MM.1S (cell line): ENCODE measurements at regions not wholly inside any gene's neighbourhood (a gene's known extent, or its start where the extent isn't known, plus 50 kb on each side); places are given as distances from the start of the nearest gene placed in this dataset.
"Not testable (repeated sequence)": the region's sequence is repeated elsewhere in the genome, so short reads cannot be mapped to it uniquely, and the experiment has no call there.

Source experiments
- DNase-seq: peaks from one replicate; pipeline ENCODE4 v3.0.0-alpha.2; 2015
- H2AFZ ChIP-seq: fragments of 300-600 bp; sonication (generic); 2 replicates; pipeline ENCODE4 v1.6.0; 2016; ENCODE audit warnings: antibody characterized with exemption, low read length
- H3F3A ChIP-seq: fragments of 300-600 bp; sonication (generic); 2 replicates; pipeline ENCODE4 v1.6.1; 2016; ENCODE audit warnings: mild to moderate bottlenecking, antibody characterized with exemption, low read length, moderate library complexity, mixed read lengths; ENCODE audit not compliant: insufficient read depth
- H3K27ac ChIP-seq: fragments of 300-600 bp; sonication (generic); 2 replicates; pipeline ENCODE4 v1.5.1; 2016; ENCODE audit warnings: mild to moderate bottlenecking, low read length
- H3K27me3 ChIP-seq: fragments of 300-600 bp; sonication (generic); replicated peaks from 2 replicates; pipeline ENCODE4 v1.6.0; 2016; ENCODE audit warnings: low read length; ENCODE audit not compliant: insufficient read depth
- H3K36me3 ChIP-seq: fragments of 300-600 bp; sonication (generic); replicated peaks from 2 replicates; pipeline ENCODE4 v1.6.1; 2016; ENCODE audit warnings: mild to moderate bottlenecking, low read length, mixed read lengths; ENCODE audit not compliant: insufficient read depth
- H3K4me1 ChIP-seq: fragments of 300-600 bp; sonication (generic); 2 replicates; pipeline ENCODE4 v1.6.1; 2016; ENCODE audit warnings: low read length, mixed read lengths
- H3K4me2 ChIP-seq: fragments of 300-600 bp; sonication (generic); 2 replicates; pipeline ENCODE4 v1.6.0; 2016; ENCODE audit warnings: low read depth, low read length
- H3K4me3 ChIP-seq: fragments of 300-600 bp; sonication (generic); 2 replicates; pipeline ENCODE4 v1.5.1; 2016; ENCODE audit warnings: low read length, mixed read lengths
- H3K79me2 ChIP-seq: fragments of 300-600 bp; sonication (generic); 2 replicates; pipeline ENCODE4 v1.6.1; 2016; ENCODE audit warnings: mixed run types, low read length, mixed read lengths
- H3K9ac ChIP-seq: fragments of 300-600 bp; sonication (generic); 2 replicates; pipeline ENCODE4 v1.6.1; 2016; ENCODE audit warnings: low read length, mixed read lengths
- H3K9me2 ChIP-seq: fragments of 300-600 bp; sonication (generic); replicated peaks from 2 replicates; pipeline ENCODE4 v1.6.1; 2016; ENCODE audit warnings: mild to moderate bottlenecking, low read length, mixed read lengths; ENCODE audit not compliant: insufficient read depth
- H3K9me3 ChIP-seq: fragments of 300-600 bp; sonication (generic); replicated peaks from 2 replicates; pipeline ENCODE4 v1.6.1; 2016; ENCODE audit warnings: mild to moderate bottlenecking, low read length, mixed read lengths; ENCODE audit not compliant: insufficient read depth
- H4K20me1 ChIP-seq: fragments of 300-600 bp; sonication (generic); 2 replicates; pipeline ENCODE4 v1.6.1; 2016; ENCODE audit warnings: mild to moderate bottlenecking, low read length, moderate library complexity, mixed read lengths; ENCODE audit not compliant: insufficient read depth
- EZH2 ChIP-seq: fragments of 300-600 bp; sonication (generic); optimal IDR thresholded peaks from 2 replicates; pipeline ENCODE3; 2017; ENCODE audit warnings: low read depth, mild to moderate bottlenecking, antibody characterized with exemption, low read length, mixed read lengths
- EZH2phosphoT487 ChIP-seq: fragments of 300-600 bp; sonication (generic); IDR thresholded peaks from 2 replicates; pipeline ENCODE4 v1.6.1; 2018; ENCODE audit warnings: antibody characterized with exemption, low read length
- TF ChIP-seq, protein P1 (sequence below): fragments of 300-600 bp; sonication (generic); IDR thresholded peaks from 2 replicates; pipeline ENCODE4 v1.5.1; 2016; ENCODE audit warnings: antibody characterized with exemption, low read length, mixed read lengths

- TF ChIP-seq, protein P1, sequence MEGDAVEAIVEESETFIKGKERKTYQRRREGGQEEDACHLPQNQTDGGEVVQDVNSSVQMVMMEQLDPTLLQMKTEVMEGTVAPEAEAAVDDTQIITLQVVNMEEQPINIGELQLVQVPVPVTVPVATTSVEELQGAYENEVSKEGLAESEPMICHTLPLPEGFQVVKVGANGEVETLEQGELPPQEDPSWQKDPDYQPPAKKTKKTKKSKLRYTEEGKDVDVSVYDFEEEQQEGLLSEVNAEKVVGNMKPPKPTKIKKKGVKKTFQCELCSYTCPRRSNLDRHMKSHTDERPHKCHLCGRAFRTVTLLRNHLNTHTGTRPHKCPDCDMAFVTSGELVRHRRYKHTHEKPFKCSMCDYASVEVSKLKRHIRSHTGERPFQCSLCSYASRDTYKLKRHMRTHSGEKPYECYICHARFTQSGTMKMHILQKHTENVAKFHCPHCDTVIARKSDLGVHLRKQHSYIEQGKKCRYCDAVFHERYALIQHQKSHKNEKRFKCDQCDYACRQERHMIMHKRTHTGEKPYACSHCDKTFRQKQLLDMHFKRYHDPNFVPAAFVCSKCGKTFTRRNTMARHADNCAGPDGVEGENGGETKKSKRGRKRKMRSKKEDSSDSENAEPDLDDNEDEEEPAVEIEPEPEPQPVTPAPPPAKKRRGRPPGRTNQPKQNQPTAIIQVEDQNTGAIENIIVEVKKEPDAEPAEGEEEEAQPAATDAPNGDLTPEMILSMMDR: no peak
- TF ChIP-seq EZH2: no peak
- no peak for TF ChIP-seq EZH2phosphoT487
- no peak for DNase-seq
- Histone ChIP-seq H3K9me3 (no peaks in the 10 kb centered on the region), H3K9ac (no peak overlapping the region), H2AFZ (no peak overlapping the region), H3K4me2 (no peak overlapping the region), H3K9me2 (peaks cover 4% of the 10 kb centered on the region; the same call in 1 of the 2 replicates), H3K36me3 (no peaks in the 10 kb centered on the region), H3K4me1 (no peaks in the 10 kb centered on the region), H4K20me1 (no peaks in the 10 kb centered on the region), H3K4me3 (no peak overlapping the region), H3K27me3 (no peaks in the 10 kb centered on the region), H3K27ac (no peak overlapping the region), H3K79me2 (no peaks in the 10 kb centered on the region), H3F3A (no peaks in the 10 kb centered on the region)
Observed at GRCh38 chr4:79247695-79248394, 78.0 kb downstream of the NAA11 start.

- not testable (repeated sequence) for H4K20me1 ChIP-seq, H3K9ac ChIP-seq, H3K27me3 ChIP-seq, H3K9me3 ChIP-seq, H3K9me2 ChIP-seq, H3K4me3 ChIP-seq, H3K27ac ChIP-seq, H3K4me2 ChIP-seq, H3F3A ChIP-seq, DNase-seq, H2AFZ ChIP-seq, H3K36me3 ChIP-seq, H3K4me1 ChIP-seq, H3K79me2 ChIP-seq
Observed at GRCh38 chr4:79245200-79245940, 80.5 kb downstream of the NAA11 start.

GRCh38 chr4:79241846-79242245, 84.0 kb downstream of the NAA11 start:
- H3K9me3 ChIP-seq: no peaks in the 10 kb centered on the region
- no peak overlapping the region for H3K27ac ChIP-seq
- no peak overlapping the region for H2AFZ ChIP-seq
- no peak overlapping the region for H3K4me2 ChIP-seq
- H3K79me2 ChIP-seq: no peaks in the 10 kb centered on the region
- H3K36me3 ChIP-seq: no peaks in the 10 kb centered on the region
- no peaks in the 10 kb centered on the region for H3F3A ChIP-seq
- no peaks in the 10 kb centered on the region for H3K9me2 ChIP-seq
- no peaks in the 10 kb centered on the region for H3K27me3 ChIP-seq
- H3K9ac ChIP-seq: no peak overlapping the region
- H3K4me3 ChIP-seq: no peak overlapping the region
- TF ChIP-seq EZH2: no peak
- TF ChIP-seq EZH2phosphoT487: no peak
- TF ChIP-seq, protein P1: peak; percentile 29
- no peaks in the 10 kb centered on the region for H4K20me1 ChIP-seq
- H3K4me1 ChIP-seq: no peaks in the 10 kb centered on the region
- DNase-seq: no peak

GRCh38 chr4:79237851-79238250, 88.0 kb downstream of the NAA11 start:
- H4K20me1 ChIP-seq: no peaks in the 10 kb centered on the region
- TF ChIP-seq EZH2phosphoT487 (no peak), EZH2 (no peak)
- TF ChIP-seq, protein P1: no peak
- no peaks in the 10 kb centered on the region for H3F3A ChIP-seq
- no peaks in the 10 kb centered on the region for H3K9me3 ChIP-seq
- no peak overlapping the region for H3K4me3 ChIP-seq
- H3K4me2 ChIP-seq: no peak overlapping the region
- DNase-seq: no peak
- no peaks in the 10 kb centered on the region for H3K4me1 ChIP-seq
- no peak overlapping the region for H3K27ac ChIP-seq
- no peaks in the 10 kb centered on the region for H3K9me2 ChIP-seq
- H2AFZ ChIP-seq: no peak overlapping the region
- H3K9ac ChIP-seq: no peak overlapping the region
- H3K79me2 ChIP-seq: no peaks in the 10 kb centered on the region
- H3K36me3 ChIP-seq: no peaks in the 10 kb centered on the region
- H3K27me3 ChIP-seq: no peaks in the 10 kb centered on the region
